ENCODE measurements at regions not wholly inside any gene's neighbourhood (a gene's known extent, or its start where the extent isn't known, plus 50 kb on each side); places are given as distances from the start of the nearest gene placed in this dataset.

- TF ChIP-seq POLR2A (IDR thresholded peaks at IDR 0.05; ENCODE audit: low read length), result no peak
- no peak for TF ChIP-seq GATA1 (IDR thresholded peaks at IDR 0.05; ENCODE audit: low read depth, low read length)
Measured at GRCh38 chr5:165642366-165642765, 2136.9 kb downstream of the MAT2B start.
